Astrocyte (in vitro differentiated cells and primary cell): ENCODE measurements at regions not wholly inside any gene's neighbourhood (a gene's known extent, or its start where the extent isn't known, plus 50 kb on each side); places are given as distances from the start of the nearest gene placed in this dataset.

Source experiments
- DNase-seq: peaks from one replicate; pipeline ENCODE4 v3.0.0-alpha.2; 2010; ENCODE audit warnings: low read depth
- FAIRE-seq: peaks from 2 replicates; lab custom pipeline; 2011; peaks lifted over from hg19 to GRCh38; lab: Jason Lieb, UNC
- H2AFZ ChIP-seq: 2 replicates; pipeline ENCODE4 v1.6.0; 2012; ENCODE audit warnings: low read depth, low read length, inconsistent platforms
- H3K27ac ChIP-seq: 2 replicates; pipeline ENCODE4 v1.5.1; 2011; ENCODE audit warnings: low read depth, low read length, inconsistent platforms
- H3K27me3 ChIP-seq: 2 replicates; pipeline ENCODE4 v1.6.0; 2011; ENCODE audit warnings: low read length, inconsistent platforms; ENCODE audit not compliant: insufficient read depth
- H3K36me3 ChIP-seq: 2 replicates; pipeline ENCODE4 v1.5.1; 2011; ENCODE audit warnings: low read length, inconsistent platforms; ENCODE audit not compliant: insufficient read depth
- H3K4me1 ChIP-seq: 2 replicates; pipeline ENCODE4 v1.5.1; 2011; ENCODE audit warnings: low read length, inconsistent platforms; ENCODE audit not compliant: insufficient read depth
- H3K4me2 ChIP-seq: 2 replicates; pipeline ENCODE4 v1.6.0; 2012; ENCODE audit warnings: low read length, inconsistent platforms
- H3K4me3 ChIP-seq: 2 replicates; pipeline ENCODE4 v1.5.1; 2011; ENCODE audit warnings: low read depth, mild to moderate bottlenecking, low read length, inconsistent platforms; ENCODE audit not compliant: insufficient read depth
- H3K79me2 ChIP-seq: 2 replicates; pipeline ENCODE4 v1.6.0; 2012; ENCODE audit warnings: mild to moderate bottlenecking, low read length, inconsistent platforms; ENCODE audit not compliant: insufficient read depth
- H3K9ac ChIP-seq: 2 replicates; pipeline ENCODE4 v1.6.0; 2012; ENCODE audit warnings: mild to moderate bottlenecking, low read length, inconsistent platforms
- H3K9me3 ChIP-seq: 2 replicates; pipeline ENCODE4 v1.5.1; 2012; ENCODE audit warnings: low read depth, mild to moderate bottlenecking, low read length, inconsistent platforms; ENCODE audit not compliant: insufficient read depth
- H4K20me1 ChIP-seq: 2 replicates; pipeline ENCODE4 v1.6.0; 2012; ENCODE audit warnings: low read length, inconsistent platforms; ENCODE audit not compliant: insufficient read depth
- H3K27ac Mint-ChIP-seq: one replicate; pipeline ENCODE4 v1.8.0; 2021; ENCODE audit warnings: mild to moderate bottlenecking, mixed read lengths; ENCODE audit not compliant: unreplicated experiment
- H3K27me3 Mint-ChIP-seq: one replicate; pipeline ENCODE4 v1.8.0; 2021; ENCODE audit warnings: low read depth, mixed read lengths; ENCODE audit not compliant: unreplicated experiment
- H3K36me3 Mint-ChIP-seq: one replicate; pipeline ENCODE4 v1.8.0; 2021; ENCODE audit warnings: low read depth, mixed read lengths; ENCODE audit not compliant: unreplicated experiment
- H3K4me1 Mint-ChIP-seq: one replicate; pipeline ENCODE4 v1.8.0; 2021; ENCODE audit warnings: low read depth, mixed read lengths; ENCODE audit not compliant: unreplicated experiment
- H3K4me3 Mint-ChIP-seq: one replicate; pipeline ENCODE4 v1.8.0; 2021; ENCODE audit warnings: mild to moderate bottlenecking, moderate library complexity, mixed read lengths; ENCODE audit not compliant: unreplicated experiment
- H3K9me3 Mint-ChIP-seq: one replicate; pipeline ENCODE4 v1.8.0; 2021; ENCODE audit warnings: mild to moderate bottlenecking, mixed read lengths; ENCODE audit not compliant: unreplicated experiment
- EZH2 ChIP-seq: IDR thresholded peaks from 2 replicates; pipeline ENCODE4 v1.6.1; 2012; ENCODE audit warnings: mild to moderate bottlenecking, low read length, inconsistent platforms; ENCODE audit not compliant: insufficient read depth
- TF ChIP-seq, protein P1 (sequence below): IDR thresholded peaks from 2 replicates; pipeline ENCODE4 v1.5.1; 2011; ENCODE audit warnings: low read depth, mild to moderate bottlenecking, inconsistent platforms, low read length, moderate library complexity; ENCODE audit not compliant: insufficient read depth

DNA sequence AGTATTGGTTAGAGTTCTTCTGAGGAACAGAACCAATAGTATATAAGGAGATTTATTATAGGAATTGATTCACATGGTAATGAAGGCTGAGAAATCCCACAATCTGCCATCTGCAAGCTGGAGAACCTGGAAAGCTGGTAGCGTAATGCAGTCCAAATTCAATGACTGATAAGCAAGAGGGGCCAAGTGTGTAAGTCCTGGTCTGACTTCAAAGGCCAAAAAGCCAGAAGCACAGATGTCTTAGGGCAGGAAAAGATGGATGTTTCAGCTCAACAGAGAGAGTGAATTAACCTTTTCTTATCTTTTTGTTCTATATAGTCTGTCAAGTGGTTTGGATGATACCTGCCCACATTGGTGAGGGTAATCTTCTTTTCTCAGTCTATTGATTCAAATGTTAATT is 146.4 kb downstream of the FGF10 start:
- Histone ChIP-seq H3K27me3 (no peaks in the 10 kb centered on the region), H3K9ac (no peak overlapping the region), H3K79me2 (no peaks in the 10 kb centered on the region), H3K27ac (no peak overlapping the region), H3K9me3 (peaks cover 4% of the 10 kb centered on the region), H2AFZ (no peak overlapping the region), H3K4me2 (no peak overlapping the region), H3K36me3 (no peaks in the 10 kb centered on the region), H4K20me1 (no peaks in the 10 kb centered on the region), H3K4me1 (no peaks in the 10 kb centered on the region), H3K4me3 (no peak overlapping the region)
- Mint-ChIP-seq H3K4me3 (no peak overlapping the region), H3K9me3 (no peaks in the 10 kb centered on the region), H3K27ac (no peak overlapping the region), H3K27me3 (peaks cover 3% of the 10 kb centered on the region), H3K36me3 (no peaks in the 10 kb centered on the region), H3K4me1 (peaks cover 6% of the 10 kb centered on the region)
- no peak for FAIRE-seq
- no peak for TF ChIP-seq EZH2
- TF ChIP-seq, protein P1, sequence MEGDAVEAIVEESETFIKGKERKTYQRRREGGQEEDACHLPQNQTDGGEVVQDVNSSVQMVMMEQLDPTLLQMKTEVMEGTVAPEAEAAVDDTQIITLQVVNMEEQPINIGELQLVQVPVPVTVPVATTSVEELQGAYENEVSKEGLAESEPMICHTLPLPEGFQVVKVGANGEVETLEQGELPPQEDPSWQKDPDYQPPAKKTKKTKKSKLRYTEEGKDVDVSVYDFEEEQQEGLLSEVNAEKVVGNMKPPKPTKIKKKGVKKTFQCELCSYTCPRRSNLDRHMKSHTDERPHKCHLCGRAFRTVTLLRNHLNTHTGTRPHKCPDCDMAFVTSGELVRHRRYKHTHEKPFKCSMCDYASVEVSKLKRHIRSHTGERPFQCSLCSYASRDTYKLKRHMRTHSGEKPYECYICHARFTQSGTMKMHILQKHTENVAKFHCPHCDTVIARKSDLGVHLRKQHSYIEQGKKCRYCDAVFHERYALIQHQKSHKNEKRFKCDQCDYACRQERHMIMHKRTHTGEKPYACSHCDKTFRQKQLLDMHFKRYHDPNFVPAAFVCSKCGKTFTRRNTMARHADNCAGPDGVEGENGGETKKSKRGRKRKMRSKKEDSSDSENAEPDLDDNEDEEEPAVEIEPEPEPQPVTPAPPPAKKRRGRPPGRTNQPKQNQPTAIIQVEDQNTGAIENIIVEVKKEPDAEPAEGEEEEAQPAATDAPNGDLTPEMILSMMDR = no peak
- DNase-seq = no peak

DNA sequence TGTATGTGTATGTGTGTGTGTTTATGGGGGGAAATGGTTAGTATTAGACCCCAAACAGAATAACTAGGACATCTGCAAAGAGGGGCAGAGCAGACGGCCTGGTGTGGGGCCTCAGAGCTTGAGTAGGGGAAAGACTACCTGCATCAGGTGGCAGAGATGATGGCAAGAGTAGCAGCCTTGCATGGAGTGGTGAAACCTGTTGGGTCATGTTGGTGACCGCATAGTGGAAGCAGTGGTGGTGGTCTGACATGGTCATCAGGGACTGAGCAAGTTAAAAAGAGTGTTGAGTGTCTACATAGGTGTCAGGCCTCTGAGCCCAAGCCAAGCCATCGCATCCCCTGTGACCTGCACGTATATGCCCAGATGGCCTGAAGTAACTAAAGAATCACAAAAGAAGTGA is 153.2 kb downstream of the FGF10 start:
- Histone ChIP-seq H4K20me1 (no peaks in the 10 kb centered on the region), H3K27me3 (no peaks in the 10 kb centered on the region), H2AFZ (no peak overlapping the region), H3K36me3 (no peaks in the 10 kb centered on the region), H3K79me2 (no peaks in the 10 kb centered on the region), H3K9ac (no peak overlapping the region), H3K27ac (no peak overlapping the region), H3K4me2 (no peak overlapping the region), H3K4me3 (no peak overlapping the region), H3K9me3 (no peaks in the 10 kb centered on the region), H3K4me1 (no peaks in the 10 kb centered on the region)
- H3K27ac Mint-ChIP-seq = no peak overlapping the region
- H3K36me3 Mint-ChIP-seq = no peaks in the 10 kb centered on the region
- DNase-seq (no peak), FAIRE-seq (no peak)
- H3K4me1 Mint-ChIP-seq = no peaks in the 10 kb centered on the region
- H3K27me3 Mint-ChIP-seq = peaks cover 3% of the 10 kb centered on the region
- TF ChIP-seq, protein P1 = no peak
- TF ChIP-seq EZH2 = no peak
- H3K9me3 Mint-ChIP-seq = no peaks in the 10 kb centered on the region
- no peak overlapping the region for H3K4me3 Mint-ChIP-seq

DNA sequence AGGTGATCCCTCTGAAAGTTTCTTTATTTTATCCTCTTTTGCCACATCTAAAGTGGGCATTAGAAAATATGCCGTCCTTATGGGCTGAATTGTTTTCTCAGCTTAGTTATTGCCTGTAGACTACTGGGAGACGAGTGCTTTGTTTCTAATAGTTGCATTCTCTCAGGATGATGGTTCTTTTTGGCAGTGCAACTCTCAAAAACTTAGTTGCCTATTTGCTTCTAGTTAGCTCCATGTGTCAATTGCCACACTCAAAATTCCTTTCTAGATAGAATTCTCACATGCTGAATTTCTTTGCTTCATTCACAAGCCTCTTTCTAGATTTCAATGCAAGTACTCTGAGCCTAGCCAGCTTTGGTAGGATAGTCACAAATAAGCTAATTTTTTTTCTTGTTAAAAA is 155.5 kb downstream of the FGF10 start:
- H3K27ac Mint-ChIP-seq = no peak overlapping the region
- DNase-seq (no peak), FAIRE-seq (no peak)
- Histone ChIP-seq H3K79me2 (no peaks in the 10 kb centered on the region), H4K20me1 (no peaks in the 10 kb centered on the region), H3K4me1 (no peaks in the 10 kb centered on the region), H3K36me3 (no peaks in the 10 kb centered on the region), H3K4me2 (no peak overlapping the region), H3K9ac (no peak overlapping the region), H3K9me3 (no peaks in the 10 kb centered on the region), H3K4me3 (no peak overlapping the region), H3K27ac (no peak overlapping the region), H2AFZ (no peak overlapping the region), H3K27me3 (no peaks in the 10 kb centered on the region)
- no peaks in the 10 kb centered on the region for H3K36me3 Mint-ChIP-seq
- no peaks in the 10 kb centered on the region for H3K27me3 Mint-ChIP-seq
- TF ChIP-seq, protein P1 = no peak
- TF ChIP-seq EZH2 = no peak
- H3K9me3 Mint-ChIP-seq = no peaks in the 10 kb centered on the region
- no peak overlapping the region for H3K4me3 Mint-ChIP-seq
- H3K4me1 Mint-ChIP-seq = no peaks in the 10 kb centered on the region
